T47D (cell line): ENCODE measurements at regions not wholly inside any gene's neighbourhood (a gene's known extent, or its start where the extent isn't known, plus 50 kb on each side); places are given as distances from the start of the nearest gene placed in this dataset.

ENCODE experiments used
- DNase-seq, 2 experiments: peaks; one replicate each; pipeline versions ENCODE4 v3.0.0 to v3.0.0-alpha.2; 2011 to 2012; ENCODE audit warnings: low read depth in 1 of 2, low spot score in 1 of 2
- JUND ChIP-seq: IDR thresholded peaks from 2 replicates; pipeline ENCODE4 v1.6.1; 2012; ENCODE audit warnings: low read depth
- in situ Hi-C: cut with HindIII; loops from 2 replicates; pipeline ENCODE4 v1.10.0; 2016; ENCODE audit warnings: low sequenced_read_pairs, low pct_unique_long_range_greater_than_20kb

- in situ Hi-C loops, result no loop called here
These were observed 133.4 kb upstream of the CXCR4 start for GRCh38 chr2:136251197-136251884.

DNA sequence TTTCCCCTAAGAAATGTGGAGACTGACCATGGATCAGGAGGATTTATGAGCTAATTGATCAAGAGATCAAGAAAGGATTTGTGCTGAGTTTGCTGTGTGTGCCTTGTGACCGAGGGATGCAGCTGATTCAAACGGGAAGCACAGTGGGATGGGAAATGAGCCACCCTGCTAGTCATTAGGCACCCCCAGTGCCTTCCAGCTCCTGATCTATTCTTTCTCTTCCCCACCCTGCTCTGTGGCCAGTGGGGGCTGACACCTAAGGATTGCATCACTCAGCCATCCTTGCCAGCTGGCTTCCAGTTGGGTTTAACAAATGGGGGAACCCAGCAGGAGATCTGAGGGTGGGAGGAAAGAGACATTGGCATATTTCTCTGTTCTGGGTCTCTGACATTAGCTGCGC is 132.2 kb upstream of the CXCR4 start:
- in situ Hi-C loops, result no loop called here

More at GRCh38 chr2:136251197-136251884, 133.4 kb upstream of the CXCR4 start:
- no peak for TF ChIP-seq JUND
- no peak for DNase-seq

GRCh38 chr2:136248907-136249306 is 131.0 kb upstream of the CXCR4 start:
- in situ Hi-C loops, result no loop called here
- no peak for TF ChIP-seq JUND
- no peak for DNase-seq

More for the DNA sequence above, 132.2 kb upstream of the CXCR4 start:
- no peak for TF ChIP-seq JUND
- no peak for DNase-seq

GRCh38 chr2:136248242-136248641 is 130.3 kb upstream of the CXCR4 start:
- DNase-seq, result no peak
- no peak for TF ChIP-seq JUND
- in situ Hi-C loops, result no loop called here

DNA sequence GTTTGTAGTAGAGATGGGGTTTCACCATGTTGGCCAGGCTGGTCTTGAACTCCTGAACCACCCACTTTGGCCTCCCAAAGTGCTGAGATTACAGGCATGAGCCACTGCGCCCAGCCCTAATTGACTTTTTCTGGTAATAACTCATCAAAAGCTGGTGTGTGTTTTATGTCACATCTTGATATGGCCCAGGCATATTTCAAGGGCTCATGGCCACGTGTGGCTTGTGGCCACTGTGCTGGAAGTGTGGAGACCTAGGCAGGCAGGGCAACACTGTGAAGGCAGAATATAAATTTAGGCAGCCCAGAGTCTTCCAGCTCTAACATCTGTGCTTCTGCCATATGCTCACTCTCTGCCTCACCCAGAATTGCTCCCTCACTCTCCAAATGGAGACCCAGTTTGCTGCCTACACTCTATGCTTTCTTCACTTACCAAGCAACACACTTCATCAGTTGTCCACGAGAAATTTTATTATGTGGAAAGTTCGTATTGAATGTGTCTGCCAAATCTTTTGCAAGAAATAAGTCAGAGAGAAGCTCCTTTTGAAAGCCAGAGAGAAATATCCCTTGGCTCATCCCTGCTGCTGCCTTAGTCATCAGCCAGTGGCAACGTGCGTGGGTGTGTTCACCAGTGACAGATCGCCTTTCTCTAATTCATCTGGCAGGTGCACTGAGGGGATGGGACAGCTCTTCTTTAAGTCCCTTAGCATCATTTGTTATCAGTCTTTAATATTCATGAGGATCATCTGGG is 129.4 kb upstream of the CXCR4 start:
- no peak for TF ChIP-seq JUND
- DNase-seq, result no peak
- in situ Hi-C loops, result no loop called here

DNA sequence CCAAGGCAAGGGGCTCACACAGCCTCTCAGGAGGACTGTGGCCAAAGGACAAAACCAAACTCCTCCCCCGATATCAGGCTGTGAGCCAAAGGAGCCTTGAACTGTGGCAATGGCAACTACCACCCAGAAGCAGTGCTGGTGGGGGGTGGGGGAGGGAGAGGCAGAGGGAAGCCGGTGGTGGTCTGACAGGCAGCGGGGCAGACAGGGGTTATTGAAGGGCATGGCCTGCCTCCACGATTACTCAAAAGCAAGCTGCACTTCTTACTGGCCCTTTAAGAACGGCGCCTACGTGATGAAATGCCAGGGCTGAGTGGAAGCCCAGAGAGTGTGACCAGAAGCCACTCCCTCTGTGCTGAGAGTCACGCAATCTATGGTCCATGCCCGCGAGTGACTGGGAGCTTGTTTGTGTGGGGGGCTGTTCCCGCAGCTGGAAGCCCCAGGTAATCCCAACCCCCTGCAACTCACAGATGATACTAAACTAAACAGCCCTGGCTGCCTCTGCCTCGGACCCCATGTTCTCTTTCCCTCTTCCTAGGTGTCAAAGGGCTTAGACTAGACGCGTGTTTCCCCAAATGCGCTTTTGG is 128.2 kb upstream of the CXCR4 start:
- no peak for DNase-seq
- in situ Hi-C loops, result no loop called here
- no peak for TF ChIP-seq JUND

- no peak for TF ChIP-seq JUND
- no peak for DNase-seq
- in situ Hi-C loops, result no loop called here
These were observed 127.3 kb upstream of the CXCR4 start for GRCh38 chr2:136245211-136245610.

DNA sequence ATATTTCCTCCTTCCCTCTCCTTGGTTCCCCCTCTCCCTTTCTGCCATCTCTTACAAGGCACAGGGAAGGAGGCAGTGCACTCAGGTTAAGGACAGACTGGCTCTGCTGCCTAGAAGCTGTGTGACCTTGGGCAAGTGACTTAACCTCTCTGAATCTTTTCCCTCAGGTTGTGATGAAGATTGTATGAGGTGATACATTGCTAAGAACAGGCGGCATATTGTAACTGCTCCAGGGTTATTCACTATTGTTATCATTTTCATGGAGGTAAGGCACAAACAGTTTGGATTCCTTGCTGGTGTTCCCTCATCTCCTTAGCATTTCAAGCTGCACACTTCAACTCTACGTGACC is 126.6 kb upstream of the CXCR4 start:
- no peak for DNase-seq
- in situ Hi-C loops, result no loop called here
- no peak for TF ChIP-seq JUND

DNA sequence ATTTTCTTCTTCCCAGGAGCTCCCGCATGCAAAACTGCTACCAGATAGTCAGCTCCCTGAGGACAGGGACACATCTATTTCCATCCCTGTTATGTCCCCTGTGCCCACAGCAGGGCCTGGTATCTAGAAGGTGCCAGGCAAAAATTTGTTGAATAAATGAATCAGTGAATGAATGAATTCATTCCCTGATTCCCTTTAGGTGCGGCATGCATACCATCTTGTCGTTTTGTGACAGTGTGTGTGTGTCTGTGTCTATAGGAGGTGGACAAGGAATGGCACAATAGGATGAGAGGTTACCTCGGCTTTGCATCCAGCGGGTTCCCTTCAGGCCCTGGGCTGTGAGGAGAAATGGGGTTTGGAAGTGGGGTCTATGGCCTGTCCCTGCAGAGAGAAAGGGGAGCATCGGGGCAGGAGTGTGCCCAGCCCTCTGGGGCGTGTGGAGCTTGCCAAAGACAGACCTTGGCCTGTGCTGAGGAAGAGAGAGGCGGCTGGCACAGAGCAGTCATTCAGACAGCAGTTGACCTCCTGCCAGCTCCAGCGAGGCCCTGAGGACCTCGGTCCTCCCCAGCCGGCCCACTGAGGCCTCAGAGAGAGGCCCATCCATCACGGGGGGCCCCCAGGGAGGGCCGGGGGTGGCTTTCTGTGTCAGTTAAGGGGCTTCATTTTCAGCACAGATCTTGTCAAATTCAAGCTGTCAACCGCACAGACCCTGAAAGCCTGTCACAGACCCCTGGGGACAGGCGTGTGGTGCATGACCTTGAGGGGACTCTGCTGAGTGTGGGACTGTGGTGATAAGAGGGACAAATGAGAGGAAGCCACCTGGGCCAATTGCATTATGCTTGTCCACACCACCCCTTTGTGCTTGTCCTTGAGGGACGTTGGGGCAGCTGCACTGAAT is 125.9 kb upstream of the CXCR4 start:
- in situ Hi-C loops, result no loop called here
- DNase-seq, result no peak
- no peak for TF ChIP-seq JUND

GRCh38 chr2:136242687-136243277 is 124.8 kb upstream of the CXCR4 start:
- DNase-seq, result no peak
- no peak for TF ChIP-seq JUND
- in situ Hi-C loops, result no loop called here

DNA sequence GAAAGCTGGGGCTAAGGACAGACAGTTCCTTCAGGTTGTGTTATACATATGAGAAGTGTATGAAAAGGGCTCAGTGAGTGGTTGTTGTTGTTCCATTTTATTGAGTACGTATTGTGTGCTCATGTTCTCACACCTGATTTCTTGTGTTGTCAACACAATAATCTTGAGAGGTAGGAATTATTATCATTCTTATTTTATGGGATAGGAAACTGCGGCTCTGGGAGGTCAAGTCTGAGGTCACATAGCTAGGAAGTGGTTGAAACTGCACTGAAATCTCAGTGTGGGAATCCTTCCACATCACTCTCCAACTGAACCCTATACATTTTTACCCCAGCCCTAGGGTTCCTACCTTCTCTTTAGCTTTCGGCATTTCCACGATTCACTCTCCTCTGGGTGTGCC is 124.2 kb upstream of the CXCR4 start:
- DNase-seq, result no peak
- TF ChIP-seq JUND, result no peak
- in situ Hi-C loops, result no loop called here

DNA sequence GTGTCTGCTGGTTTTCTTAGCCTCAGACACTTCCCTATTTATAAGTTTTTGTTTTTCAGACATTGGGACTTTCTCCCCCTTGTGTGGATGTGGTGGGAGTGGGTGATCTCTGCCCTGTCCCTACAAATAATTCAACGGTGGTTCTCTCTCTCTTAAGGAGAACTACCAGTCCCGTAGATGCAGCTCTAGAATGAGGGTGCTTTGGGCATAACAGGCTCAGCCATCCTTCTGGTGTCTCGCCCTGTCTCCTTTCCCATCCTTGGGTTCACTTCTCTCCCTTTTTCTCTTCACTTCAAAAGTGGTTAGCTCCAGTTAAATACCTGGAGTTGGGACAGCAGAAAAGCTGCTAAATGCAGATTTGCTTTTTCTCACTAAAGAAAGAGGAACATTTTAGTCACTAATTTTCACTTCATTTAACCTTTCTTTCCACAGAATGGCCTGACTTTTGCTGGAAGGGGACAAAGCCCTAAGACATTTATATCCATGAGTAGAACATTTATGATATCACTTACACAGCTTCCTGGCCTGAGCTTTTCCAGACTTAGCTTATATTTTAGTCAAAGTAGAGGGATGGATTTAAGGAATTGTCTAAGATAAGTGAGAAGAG is 121.2 kb upstream of the CXCR4 start:
- in situ Hi-C loops, result no loop called here
- DNase-seq, result no peak
- no peak for TF ChIP-seq JUND
